ENCODE measurements at regions not wholly inside any gene's neighbourhood (a gene's known extent, or its start where the extent isn't known, plus 50 kb on each side); places are given as distances from the start of the nearest gene placed in this dataset.

GRCh38 chr2:212596276-212596675, 57.7 kb upstream of the ERBB4 start:
- no peak for FAIRE-seq

DNA sequence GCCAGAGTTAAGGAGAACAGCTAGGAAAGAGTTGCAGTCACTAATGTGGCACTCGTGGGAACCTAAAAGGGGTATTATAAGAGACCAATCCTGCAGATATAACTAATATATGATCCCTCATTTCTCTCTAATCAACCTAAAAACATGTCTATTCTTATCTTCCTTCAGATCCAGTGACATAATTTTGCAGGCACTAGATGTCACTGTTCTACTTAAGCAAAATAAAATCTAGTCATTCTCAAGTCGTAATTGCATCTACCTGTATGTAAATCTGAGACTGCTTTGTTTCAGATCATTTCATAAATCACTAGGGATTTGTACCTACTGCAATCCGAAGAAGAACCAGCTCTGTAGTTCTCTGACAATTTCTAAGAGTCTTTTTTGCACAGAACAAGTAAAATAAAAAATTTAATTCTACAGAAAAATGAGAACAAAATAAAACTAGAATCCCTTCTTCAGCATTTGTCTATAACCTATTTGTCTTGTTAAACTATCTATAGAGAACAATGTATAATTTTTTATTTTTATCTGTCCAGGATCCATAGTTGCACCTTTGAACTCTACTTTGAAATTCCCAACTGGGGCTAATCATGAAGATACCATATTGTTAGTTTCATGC, 56.5 kb upstream of the ERBB4 start:
- FAIRE-seq, result peak; percentile 43

- FAIRE-seq, result no peak
Measured at GRCh38 chr2:212592695-212593094, 54.1 kb upstream of the ERBB4 start.

Data from TTC549 (cell line).